Limb (tissue), 2 donors: ENCODE measurements at regions not wholly inside any gene's neighbourhood (a gene's known extent, or its start where the extent isn't known, plus 50 kb on each side); places are given as distances from the start of the nearest gene placed in this dataset.
"Not testable (repeated sequence)": the region's sequence is repeated elsewhere in the genome, so short reads cannot be mapped to it uniquely, and the experiment has no call there.

Source experiments
- DNase-seq, 2 donors: peaks; one replicate each; pipeline ENCODE4 v3.0.0-alpha.2; 2016; ENCODE audit errors: extremely low spot score in 2 of 2

DNA sequence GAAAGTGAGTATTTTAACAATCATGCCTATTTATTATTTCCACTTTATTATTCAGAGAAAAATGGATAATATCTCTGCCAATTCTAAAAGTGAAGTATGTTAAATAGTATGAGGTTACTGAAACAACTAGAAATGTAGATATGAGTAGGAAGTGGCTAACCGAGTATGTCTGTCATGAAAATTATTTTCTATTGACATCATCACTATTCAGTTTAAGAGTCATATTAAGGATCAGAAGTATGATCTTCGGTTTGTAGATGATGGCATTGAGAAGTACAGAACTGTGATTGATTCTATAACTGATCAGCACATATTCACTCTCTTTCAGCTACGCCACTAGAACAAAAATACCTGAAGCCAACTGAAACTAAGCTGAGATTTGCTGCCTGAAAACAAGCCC lies 146.4 kb upstream of the SLITRK5 start:
- DNase-seq = no peak

- no peak for DNase-seq
Observed at GRCh38 chr13:87533776-87534175, 137.4 kb upstream of the SLITRK5 start.

- no peak for DNase-seq
Observed at GRCh38 chr13:87535911-87536310, 135.3 kb upstream of the SLITRK5 start.

GRCh38 chr13:87536499-87536898 lies 134.7 kb upstream of the SLITRK5 start:
- no peak for DNase-seq

DNA sequence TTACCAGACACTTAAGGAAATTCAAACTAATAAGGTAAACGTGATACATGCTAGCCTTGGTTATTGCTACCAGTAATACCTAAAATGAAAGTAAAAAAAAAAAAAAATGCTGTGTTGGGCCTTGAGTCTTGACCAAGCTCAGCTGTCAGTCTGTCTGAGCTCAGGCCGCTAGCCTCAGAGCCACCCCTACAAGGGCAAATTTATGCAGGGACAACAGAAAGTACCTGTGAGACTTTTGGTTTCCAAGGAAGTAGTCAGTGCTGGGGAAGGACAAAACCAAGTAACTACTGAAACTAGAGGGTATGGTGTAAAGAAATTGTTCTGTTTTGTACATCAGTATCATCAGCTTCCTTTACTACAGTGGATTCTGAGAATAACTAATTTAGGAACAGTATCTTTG lies 134.3 kb upstream of the SLITRK5 start:
- DNase-seq = no peak

DNA sequence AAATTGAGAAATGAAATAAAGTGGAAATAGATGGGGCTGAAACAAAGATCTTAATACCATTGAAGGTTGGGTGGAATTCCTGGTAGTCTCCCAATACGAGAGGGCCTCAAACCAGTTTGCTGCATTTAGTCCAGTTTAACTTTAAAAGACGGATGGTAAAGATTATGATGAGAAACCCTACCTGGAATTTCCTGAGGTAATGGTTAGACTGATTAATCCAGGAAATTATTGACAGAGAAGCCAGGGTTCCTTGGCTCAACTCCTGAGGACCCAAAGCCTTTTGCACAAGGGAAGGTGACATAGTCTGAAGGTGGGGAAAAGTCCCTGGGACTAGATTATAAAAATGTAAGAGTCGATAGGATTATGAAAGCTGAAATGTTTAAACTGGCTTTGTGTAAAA lies 133.2 kb upstream of the SLITRK5 start:
- DNase-seq = no peak

GRCh38 chr13:87538366-87539052 lies 132.7 kb upstream of the SLITRK5 start:
- no peak for DNase-seq

DNA sequence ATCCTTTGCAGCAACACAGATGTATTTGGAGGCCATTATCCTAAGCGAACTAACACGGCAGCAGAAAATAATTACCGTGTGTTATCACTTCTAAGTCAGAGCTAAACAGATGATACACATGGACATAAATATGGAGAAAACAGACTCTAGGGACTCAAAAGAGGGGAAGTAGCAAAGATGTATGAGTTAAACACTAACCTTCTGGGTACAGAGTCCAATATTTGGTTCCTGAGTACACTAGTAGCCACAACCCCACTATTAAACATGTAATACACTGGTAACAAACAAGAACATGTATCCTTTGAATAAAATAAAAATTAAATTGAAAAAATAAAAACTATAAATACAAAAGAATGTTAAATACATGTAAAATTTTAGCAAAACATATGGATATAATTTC lies 118.0 kb upstream of the SLITRK5 start:
- DNase-seq = no peak

DNA sequence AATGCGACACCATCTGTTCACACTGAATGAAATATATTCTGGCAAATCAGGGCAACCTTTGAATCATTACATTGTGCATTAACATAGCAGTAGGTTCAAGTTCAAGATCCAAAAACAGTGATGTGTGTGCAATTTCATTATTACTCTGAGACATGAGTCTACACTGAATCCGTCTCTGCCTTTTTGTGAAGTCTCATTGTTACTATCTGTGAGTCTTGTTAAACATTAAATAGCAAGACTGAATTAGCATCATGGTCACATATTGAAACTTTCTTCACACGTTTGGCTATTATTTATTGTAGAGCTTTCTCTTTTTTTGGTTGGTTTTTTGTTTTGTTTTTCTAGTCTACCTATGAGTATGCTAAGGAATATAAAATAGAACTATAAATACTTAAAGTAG lies 117.1 kb upstream of the SLITRK5 start:
- DNase-seq = no peak

- no peak for DNase-seq
Observed at GRCh38 chr13:87557788-87558187, 113.4 kb upstream of the SLITRK5 start.

- DNase-seq = not testable (repeated sequence)
Observed at GRCh38 chr13:87561580-87561979, 109.6 kb upstream of the SLITRK5 start.

DNA sequence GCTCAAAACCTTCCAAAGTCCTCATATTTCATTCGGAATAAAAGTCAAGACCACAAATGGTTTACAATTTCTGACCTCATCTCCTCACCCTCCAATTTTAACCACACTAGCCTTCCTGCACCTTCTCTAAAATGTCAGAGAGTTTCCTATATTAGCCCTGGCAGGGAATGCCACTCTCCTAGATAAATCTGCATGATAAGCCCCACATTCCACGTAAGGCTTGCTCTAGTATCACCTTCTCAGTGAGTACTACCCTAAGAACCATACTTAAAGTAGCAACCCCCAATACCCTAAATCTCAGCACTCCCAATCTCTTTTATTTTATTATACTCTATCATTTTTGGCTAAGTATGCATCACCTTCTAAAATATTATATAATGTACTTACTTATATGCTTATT lies 100.5 kb upstream of the SLITRK5 start:
- DNase-seq = no peak

DNA sequence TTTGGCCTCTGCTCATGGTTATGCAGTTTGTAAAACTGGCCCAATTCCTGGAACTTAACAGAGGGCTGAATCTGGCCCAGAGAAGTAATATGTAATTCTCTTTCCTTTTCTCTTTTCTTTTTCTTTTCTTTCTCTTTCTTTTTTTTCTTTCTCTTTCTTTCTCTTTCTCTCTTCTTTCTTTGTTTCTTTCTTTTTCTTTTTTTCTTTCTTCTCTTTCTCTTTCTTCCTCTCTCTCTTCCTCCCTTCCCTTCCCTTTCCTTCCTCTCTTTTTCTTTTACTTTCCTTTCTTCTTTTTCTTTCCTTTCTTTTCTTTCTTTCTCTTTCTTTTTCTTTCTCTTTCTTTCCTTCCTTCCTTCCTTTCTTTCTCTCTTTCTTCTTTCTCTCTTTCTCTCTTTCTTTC lies 88.8 kb upstream of the SLITRK5 start:
- no peak for DNase-seq

GRCh38 chr13:87590518-87590917 lies 80.7 kb upstream of the SLITRK5 start:
- no peak for DNase-seq

DNA sequence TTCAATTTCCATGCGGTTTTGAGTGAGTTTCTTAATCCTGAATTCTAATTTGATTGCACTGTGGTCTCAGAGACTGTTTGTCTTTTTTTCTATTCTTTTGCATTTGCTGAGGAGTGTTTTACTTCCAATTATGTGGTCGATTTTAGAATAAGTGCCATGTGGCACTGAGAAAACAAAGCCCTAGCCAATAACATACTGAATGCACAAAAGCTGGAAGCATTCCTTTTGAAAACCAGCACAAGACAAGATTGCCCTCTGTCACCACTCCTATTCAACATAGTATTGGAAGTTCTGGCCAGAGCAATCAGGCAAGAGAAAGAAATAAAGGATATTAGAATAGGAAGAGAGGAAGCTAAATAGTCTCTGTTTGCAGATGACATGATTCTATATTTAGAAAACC lies 66.7 kb upstream of the SLITRK5 start:
- DNase-seq = not testable (repeated sequence)

GRCh38 chr13:87607266-87607665 lies 63.9 kb upstream of the SLITRK5 start:
- no peak for DNase-seq

DNA sequence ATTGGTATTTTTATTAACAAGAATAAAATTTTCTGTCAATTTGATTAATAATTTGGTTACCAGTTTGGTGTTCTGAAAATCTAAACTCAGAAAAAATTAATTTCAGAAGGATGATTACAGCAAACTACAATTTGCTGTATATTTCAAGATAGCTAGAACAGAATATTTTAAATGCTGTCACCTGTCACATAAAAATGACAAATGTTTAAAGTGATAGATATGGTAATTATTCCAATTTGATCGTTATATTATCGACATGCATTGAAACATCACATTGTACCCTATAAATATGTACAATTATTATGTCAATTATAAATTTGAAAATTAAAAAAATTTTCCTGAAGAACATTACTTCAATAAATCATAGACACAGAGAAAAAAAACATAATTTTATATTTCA lies 56.9 kb upstream of the SLITRK5 start:
- DNase-seq = no peak
